OCI-LY7 (cell line): ENCODE measurements at regions not wholly inside any gene's neighbourhood (a gene's known extent, or its start where the extent isn't known, plus 50 kb on each side); places are given as distances from the start of the nearest gene placed in this dataset.

ENCODE experiments used
- BruUV-seq: library from RNA; stranded (reverse); fragments of 400-500 nt; replicated peaks from 2 replicates; lab custom pipeline; 2021; lab: Mats Ljungman, UMichigan
- CTCF ChIA-PET: fragments of 300-600 bp; sonication (Branson Sonifier 250); formaldehyde crosslinking; loops from one replicate; lab custom pipeline; 2022; ENCODE audit warnings: antibody characterized with exemption; ENCODE audit not compliant: unreplicated experiment; lab: Charles Lee
- POLR2A ChIA-PET: fragments of 300-600 bp; sonication (Branson Sonifier 250); formaldehyde crosslinking; loops from one replicate; lab custom pipeline; 2022; ENCODE audit warnings: antibody characterized with exemption; lab: Charles Lee
- DNase-seq: peaks from one replicate; pipeline ENCODE4 v3.0.0-alpha.2; 2015; ENCODE audit warnings: low spot score
- H2AFZ ChIP-seq: fragments of 200-600 bp; sonication (generic), shearing (Covaris generic); 2 replicates; pipeline ENCODE4 v1.6.1; 2014; ENCODE audit warnings: mild to moderate bottlenecking, antibody characterized with exemption, low read length, moderate library complexity
- H3K27ac ChIP-seq: fragments of 200-600 bp; sonication (generic); 2 replicates; pipeline ENCODE4 v1.5.1; 2014; ENCODE audit warnings: mixed run types, low read depth, mild to moderate bottlenecking, moderate library complexity, low read length, inconsistent platforms; ENCODE audit not compliant: poor library complexity, severe bottlenecking
- H3K36me3 ChIP-seq: fragments of 200-600 bp; sonication (generic); 2 replicates; pipeline ENCODE4 v1.6.1; 2014; ENCODE audit warnings: mild to moderate bottlenecking, antibody characterized with exemption, low read length, moderate library complexity, mixed read lengths; ENCODE audit not compliant: insufficient read depth
- H3K4me1 ChIP-seq: fragments of 200-600 bp; sonication (generic); 2 replicates; pipeline ENCODE4 v1.5.1; 2014; ENCODE audit warnings: mild to moderate bottlenecking, low read length; ENCODE audit not compliant: insufficient read depth, poor library complexity, severe bottlenecking
- H3K4me2 ChIP-seq: fragments of 200-600 bp; sonication (generic); 2 replicates; pipeline ENCODE4 v1.6.1; 2014; ENCODE audit warnings: mild to moderate bottlenecking, low read length
- H3K4me3 ChIP-seq: fragments of 200-600 bp; sonication (generic); 2 replicates; pipeline ENCODE4 v1.5.1; 2014; ENCODE audit warnings: mild to moderate bottlenecking, low read depth, low read length; ENCODE audit not compliant: poor library complexity, severe bottlenecking
- H3K79me2 ChIP-seq: fragments of 200-600 bp; sonication (generic); 2 replicates; pipeline ENCODE4 v1.6.1; 2016; ENCODE audit warnings: low read depth, mild to moderate bottlenecking, low read length, moderate library complexity, mixed read lengths; ENCODE audit not compliant: insufficient read depth
- H3K9me2 ChIP-seq: fragments of 200-600 bp; sonication (generic); 2 replicates; pipeline ENCODE4 v1.6.1; 2016; ENCODE audit warnings: mild to moderate bottlenecking, low read length, mixed read lengths; ENCODE audit not compliant: insufficient read depth
- H3K9me3 ChIP-seq: fragments of 200-600 bp; sonication (generic); 2 replicates; pipeline ENCODE4 v1.6.1; 2014; ENCODE audit warnings: mild to moderate bottlenecking, mixed run types, low read length, mixed read lengths
- H4K20me1 ChIP-seq: fragments of 200-600 bp; sonication (generic); 2 replicates; pipeline ENCODE4 v1.6.1; 2014; ENCODE audit warnings: mild to moderate bottlenecking, antibody characterized with exemption, low read length, moderate library complexity, mixed read lengths; ENCODE audit not compliant: insufficient read depth
- EZH2phosphoT487 ChIP-seq: fragments of 200-600 bp; sonication (generic); IDR thresholded peaks from 2 replicates; pipeline ENCODE4 v1.6.1; 2018; ENCODE audit warnings: low read depth, borderline replicate concordance, mild to moderate bottlenecking, mixed run types, antibody characterized with exemption, low read length, moderate library complexity, mixed read lengths
- intact Hi-C: fragments of 100-400 bp; cut with micrococcal nuclease; formaldehyde crosslinking; loops from one replicate; pipeline ENCODE4 v1.10.0; 2022; ENCODE audit not compliant: unreplicated experiment
- TF ChIP-seq, protein P1 (sequence below): fragments of 200-600 bp; sonication (generic); conservative IDR thresholded peaks from 2 replicates; pipeline ENCODE4 v1.5.1; 2014; ENCODE audit warnings: mild to moderate bottlenecking, antibody characterized with exemption, low read length, moderate library complexity, mixed read lengths

DNA sequence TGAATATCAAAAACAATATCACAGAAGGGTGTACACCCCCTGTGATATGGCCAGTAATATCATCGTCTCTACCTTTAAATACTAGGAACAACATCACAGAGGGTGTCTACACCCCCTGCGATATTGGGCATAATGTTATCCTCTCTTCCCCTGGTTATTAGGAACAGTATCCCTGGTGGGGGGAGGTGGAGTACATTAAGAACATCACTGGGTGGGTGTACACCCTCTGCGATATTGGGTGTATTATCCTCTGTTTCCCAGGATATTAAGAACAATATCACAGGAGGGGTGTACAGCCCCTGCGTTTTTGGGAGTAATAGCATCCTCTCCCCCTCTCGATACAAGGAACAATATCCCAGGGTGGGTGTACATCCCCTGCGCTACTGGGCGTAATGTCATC lies 1932.8 kb downstream of the SUCLG1 start:
- Histone ChIP-seq H4K20me1 (no peaks in the 10 kb centered on the region), H3K36me3 (no peaks in the 10 kb centered on the region), H3K9me3 (no peaks in the 10 kb centered on the region), H3K9me2 (no peaks in the 10 kb centered on the region), H3K27ac (no peak overlapping the region), H3K4me3 (no peak overlapping the region), H3K4me2 (no peak overlapping the region), H3K4me1 (no peaks in the 10 kb centered on the region), H2AFZ (no peak overlapping the region), H3K79me2 (no peaks in the 10 kb centered on the region)
- ChIA-PET CTCF (no interaction called here), POLR2A (no interaction called here)
- intact Hi-C loops: no loop called here
- no TSS peak for BruUV-seq
- no peak for DNase-seq
- TF ChIP-seq, protein P1, sequence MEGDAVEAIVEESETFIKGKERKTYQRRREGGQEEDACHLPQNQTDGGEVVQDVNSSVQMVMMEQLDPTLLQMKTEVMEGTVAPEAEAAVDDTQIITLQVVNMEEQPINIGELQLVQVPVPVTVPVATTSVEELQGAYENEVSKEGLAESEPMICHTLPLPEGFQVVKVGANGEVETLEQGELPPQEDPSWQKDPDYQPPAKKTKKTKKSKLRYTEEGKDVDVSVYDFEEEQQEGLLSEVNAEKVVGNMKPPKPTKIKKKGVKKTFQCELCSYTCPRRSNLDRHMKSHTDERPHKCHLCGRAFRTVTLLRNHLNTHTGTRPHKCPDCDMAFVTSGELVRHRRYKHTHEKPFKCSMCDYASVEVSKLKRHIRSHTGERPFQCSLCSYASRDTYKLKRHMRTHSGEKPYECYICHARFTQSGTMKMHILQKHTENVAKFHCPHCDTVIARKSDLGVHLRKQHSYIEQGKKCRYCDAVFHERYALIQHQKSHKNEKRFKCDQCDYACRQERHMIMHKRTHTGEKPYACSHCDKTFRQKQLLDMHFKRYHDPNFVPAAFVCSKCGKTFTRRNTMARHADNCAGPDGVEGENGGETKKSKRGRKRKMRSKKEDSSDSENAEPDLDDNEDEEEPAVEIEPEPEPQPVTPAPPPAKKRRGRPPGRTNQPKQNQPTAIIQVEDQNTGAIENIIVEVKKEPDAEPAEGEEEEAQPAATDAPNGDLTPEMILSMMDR: no peak
- no peak for TF ChIP-seq EZH2phosphoT487

DNA sequence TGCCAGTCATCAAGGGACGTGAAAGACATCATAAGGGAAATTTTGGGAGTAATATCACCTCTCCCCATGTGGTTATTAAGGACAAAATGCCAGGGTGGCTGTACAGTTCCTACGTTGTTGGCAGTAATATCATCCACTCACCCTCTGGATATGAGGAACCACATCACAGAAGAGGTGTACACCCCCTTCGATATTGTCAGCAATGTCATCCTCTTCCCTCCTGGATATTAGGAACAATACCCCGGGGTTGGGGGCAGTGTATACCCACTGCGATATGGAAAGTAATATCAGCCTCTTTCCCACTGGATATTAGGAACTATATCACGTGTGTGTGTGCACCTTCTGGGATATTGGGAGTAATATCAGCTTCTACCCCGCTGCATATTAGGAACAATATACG lies 1933.3 kb downstream of the SUCLG1 start:
- no peak overlapping the region for H3K27ac ChIP-seq
- ChIA-PET POLR2A (no interaction called here), CTCF (no interaction called here)
- no peaks in the 10 kb centered on the region for H3K4me1 ChIP-seq
- no peaks in the 10 kb centered on the region for H4K20me1 ChIP-seq
- no peak overlapping the region for H3K4me2 ChIP-seq
- no peaks in the 10 kb centered on the region for H3K36me3 ChIP-seq
- H3K9me2 ChIP-seq: no peaks in the 10 kb centered on the region
- TF ChIP-seq EZH2phosphoT487: no peak
- TF ChIP-seq, protein P1: no peak
- no peak overlapping the region for H2AFZ ChIP-seq
- no peaks in the 10 kb centered on the region for H3K79me2 ChIP-seq
- intact Hi-C loops: no loop called here
- no peak overlapping the region for H3K4me3 ChIP-seq
- no peak for DNase-seq
- no TSS peak for BruUV-seq
- H3K9me3 ChIP-seq: no peaks in the 10 kb centered on the region

DNA sequence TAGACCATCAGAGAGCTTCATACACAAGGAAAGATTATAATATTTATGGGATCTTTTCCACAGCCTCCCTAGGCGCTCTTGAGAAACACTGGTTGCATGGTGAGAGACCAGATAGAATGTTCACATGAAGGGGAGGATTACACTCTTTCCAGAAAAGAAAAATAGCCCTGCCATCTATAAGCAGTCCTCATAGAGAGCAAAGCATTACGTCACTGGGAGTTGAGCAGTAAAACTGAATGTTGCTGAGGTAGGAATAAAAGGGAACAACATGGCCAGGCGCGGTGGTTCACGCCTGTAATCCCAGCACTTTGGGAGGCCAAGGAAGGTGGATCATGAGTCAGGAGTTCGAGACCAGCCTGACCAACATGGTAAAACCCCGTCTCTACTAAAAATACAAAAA lies 1934.3 kb downstream of the SUCLG1 start:
- intact Hi-C loops: no loop called here
- H3K9me3 ChIP-seq: no peaks in the 10 kb centered on the region
- no peaks in the 10 kb centered on the region for H3K79me2 ChIP-seq
- H3K4me1 ChIP-seq: no peaks in the 10 kb centered on the region
- no peak for DNase-seq
- no peak overlapping the region for H2AFZ ChIP-seq
- no peak overlapping the region for H3K27ac ChIP-seq
- no peaks in the 10 kb centered on the region for H3K36me3 ChIP-seq
- POLR2A ChIA-PET: no interaction called here
- no peaks in the 10 kb centered on the region for H4K20me1 ChIP-seq
- H3K4me2 ChIP-seq: no peak overlapping the region
- TF ChIP-seq, protein P1: no peak
- no peak for TF ChIP-seq EZH2phosphoT487
- no peak overlapping the region for H3K4me3 ChIP-seq
- no peaks in the 10 kb centered on the region for H3K9me2 ChIP-seq
- no TSS peak for BruUV-seq
- CTCF ChIA-PET: no interaction called here
